Hepatocyte (in vitro differentiated cells): ENCODE measurements at regions not wholly inside any gene's neighbourhood (a gene's known extent, or its start where the extent isn't known, plus 50 kb on each side); places are given as distances from the start of the nearest gene placed in this dataset.

Experiments used
- DNase-seq: peaks from one replicate; pipeline ENCODE4 v3.0.0-alpha.2; 2016; ENCODE audit warnings: low spot score
- H2AFZ ChIP-seq: fragments of 200-600 bp; sonication (generic); 2 replicates; pipeline ENCODE4 v1.6.0; 2016; ENCODE audit warnings: antibody characterized with exemption, mild to moderate bottlenecking
- H3K27ac ChIP-seq: fragments of 200-600 bp; sonication (generic); 2 replicates; pipeline ENCODE4 v1.5.1; 2016; ENCODE audit warnings: mild to moderate bottlenecking
- H3K27me3 ChIP-seq: fragments of 200-600 bp; sonication (generic); 2 replicates; pipeline ENCODE4 v1.6.1; 2016
- H3K36me3 ChIP-seq: fragments of 200-600 bp; sonication (generic); replicated peaks from 2 replicates; pipeline ENCODE4 v1.5.1; 2016; ENCODE audit warnings: low read depth; ENCODE audit not compliant: insufficient read depth
- H3K4me1 ChIP-seq: fragments of 200-600 bp; sonication (generic); 2 replicates; pipeline ENCODE4 v1.5.1; 2016; ENCODE audit warnings: mild to moderate bottlenecking, moderate library complexity; ENCODE audit not compliant: insufficient read depth
- H3K4me2 ChIP-seq: fragments of 200-600 bp; sonication (generic); 2 replicates; pipeline ENCODE4 v1.6.0; 2016
- H3K4me3 ChIP-seq: fragments of 200-600 bp; sonication (generic); 2 replicates; pipeline ENCODE4 v1.5.1; 2016; ENCODE audit warnings: mild to moderate bottlenecking
- H3K79me2 ChIP-seq: fragments of 200-600 bp; sonication (generic); 2 replicates; pipeline ENCODE4 v1.6.0; 2017; ENCODE audit warnings: mild to moderate bottlenecking
- H3K9me2 ChIP-seq: fragments of 200-600 bp; sonication (generic); replicated peaks from 2 replicates; pipeline ENCODE4 v1.6.0; 2017; ENCODE audit warnings: mild to moderate bottlenecking; ENCODE audit not compliant: insufficient read depth
- H3K9me3 ChIP-seq: fragments of 200-600 bp; sonication (generic); 2 replicates; pipeline ENCODE4 v1.5.1; 2016; ENCODE audit warnings: low read depth, mild to moderate bottlenecking
- H4K20me1 ChIP-seq: fragments of 200-600 bp; sonication (generic); 2 replicates; pipeline ENCODE4 v1.6.0; 2016; ENCODE audit warnings: mild to moderate bottlenecking; ENCODE audit not compliant: insufficient read depth, poor library complexity, severe bottlenecking
- EZH2 ChIP-seq: fragments of 200-600 bp; sonication (generic); IDR thresholded peaks from 2 replicates; pipeline ENCODE4 v1.6.1; 2016; ENCODE audit warnings: antibody characterized with exemption, mild to moderate bottlenecking, borderline replicate concordance
- EZH2phosphoT487 ChIP-seq: fragments of 200-600 bp; sonication (generic); IDR thresholded peaks from one replicate; pipeline ENCODE4 v1.6.1; 2018; ENCODE audit warnings: antibody characterized with exemption, mild to moderate bottlenecking, low read depth, moderate library complexity; ENCODE audit not compliant: unreplicated experiment, severe bottlenecking
- WGBS: methylation state at CpG from one replicate; pipeline ENCODE4 v1.1.6; 2016; ENCODE audit warnings: low lambda C conversion rate; ENCODE audit errors: missing lambda C conversion rate; 5-methylcytosine and 5-hydroxymethylcytosine counted together
- TF ChIP-seq, protein P1 (sequence below): fragments of 200-600 bp; sonication (generic); IDR thresholded peaks from 2 replicates; pipeline ENCODE4 v1.5.1; 2016; ENCODE audit warnings: antibody characterized with exemption, mild to moderate bottlenecking; ENCODE audit not compliant: poor library complexity

DNA sequence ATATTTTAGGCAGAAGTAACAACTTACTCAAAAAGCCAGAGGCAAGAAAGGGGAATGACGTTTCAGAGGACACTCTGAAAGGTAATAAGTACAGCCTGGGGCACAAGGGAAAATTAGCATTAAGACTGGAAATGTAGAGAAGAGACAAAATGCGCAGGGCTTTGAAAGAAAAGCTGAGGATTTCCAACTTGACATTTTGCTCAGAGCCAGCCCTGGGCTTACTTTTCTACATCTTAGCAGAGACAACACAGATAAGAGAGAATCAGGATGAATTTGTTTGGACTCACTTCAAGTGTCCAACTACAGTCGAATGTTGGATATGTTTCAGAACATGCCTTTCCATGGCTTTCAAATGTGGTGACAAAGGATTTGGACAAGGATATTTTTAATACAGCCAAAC is 808.9 kb upstream of the LUZP2 start:
- H3K27me3 ChIP-seq = no peaks in the 10 kb centered on the region
- no peaks in the 10 kb centered on the region for H3K4me1 ChIP-seq
- H2AFZ ChIP-seq = no peak overlapping the region
- no peaks in the 10 kb centered on the region for H3K79me2 ChIP-seq
- no peak overlapping the region for H3K27ac ChIP-seq
- no peak overlapping the region for H3K4me2 ChIP-seq
- no peaks in the 10 kb centered on the region for H3K36me3 ChIP-seq
- no peak overlapping the region for H3K4me3 ChIP-seq
- TF ChIP-seq, protein P1, sequence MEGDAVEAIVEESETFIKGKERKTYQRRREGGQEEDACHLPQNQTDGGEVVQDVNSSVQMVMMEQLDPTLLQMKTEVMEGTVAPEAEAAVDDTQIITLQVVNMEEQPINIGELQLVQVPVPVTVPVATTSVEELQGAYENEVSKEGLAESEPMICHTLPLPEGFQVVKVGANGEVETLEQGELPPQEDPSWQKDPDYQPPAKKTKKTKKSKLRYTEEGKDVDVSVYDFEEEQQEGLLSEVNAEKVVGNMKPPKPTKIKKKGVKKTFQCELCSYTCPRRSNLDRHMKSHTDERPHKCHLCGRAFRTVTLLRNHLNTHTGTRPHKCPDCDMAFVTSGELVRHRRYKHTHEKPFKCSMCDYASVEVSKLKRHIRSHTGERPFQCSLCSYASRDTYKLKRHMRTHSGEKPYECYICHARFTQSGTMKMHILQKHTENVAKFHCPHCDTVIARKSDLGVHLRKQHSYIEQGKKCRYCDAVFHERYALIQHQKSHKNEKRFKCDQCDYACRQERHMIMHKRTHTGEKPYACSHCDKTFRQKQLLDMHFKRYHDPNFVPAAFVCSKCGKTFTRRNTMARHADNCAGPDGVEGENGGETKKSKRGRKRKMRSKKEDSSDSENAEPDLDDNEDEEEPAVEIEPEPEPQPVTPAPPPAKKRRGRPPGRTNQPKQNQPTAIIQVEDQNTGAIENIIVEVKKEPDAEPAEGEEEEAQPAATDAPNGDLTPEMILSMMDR = no peak
- no peak for TF ChIP-seq EZH2
- TF ChIP-seq EZH2phosphoT487 = no peak
- no peaks in the 10 kb centered on the region for H4K20me1 ChIP-seq
- no peak for DNase-seq
- WGBS = 69% methylated on average over 3 of the region's 3 CpGs
- H3K9me2 ChIP-seq = no peaks in the 10 kb centered on the region
- H3K9me3 ChIP-seq = no peaks in the 10 kb centered on the region

DNA sequence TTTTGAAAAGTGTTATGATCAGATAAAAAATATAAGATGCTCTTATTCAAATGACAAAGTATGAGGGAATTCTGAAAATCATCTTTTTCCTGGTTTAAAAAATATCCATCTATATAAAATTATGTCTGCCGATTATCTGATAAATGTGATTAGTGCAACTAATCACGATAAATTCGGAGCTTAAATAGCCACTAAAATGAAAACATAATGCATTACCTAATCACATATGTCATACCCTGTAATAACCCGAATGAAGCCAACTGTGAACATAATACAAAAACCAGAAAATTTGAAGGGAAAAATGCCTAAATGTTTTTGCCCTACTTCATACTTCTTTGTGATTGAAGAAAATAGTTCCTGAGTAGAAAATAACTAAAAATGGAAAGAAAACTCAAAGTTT is 808.4 kb upstream of the LUZP2 start:
- H3K79me2 ChIP-seq = no peaks in the 10 kb centered on the region

DNA sequence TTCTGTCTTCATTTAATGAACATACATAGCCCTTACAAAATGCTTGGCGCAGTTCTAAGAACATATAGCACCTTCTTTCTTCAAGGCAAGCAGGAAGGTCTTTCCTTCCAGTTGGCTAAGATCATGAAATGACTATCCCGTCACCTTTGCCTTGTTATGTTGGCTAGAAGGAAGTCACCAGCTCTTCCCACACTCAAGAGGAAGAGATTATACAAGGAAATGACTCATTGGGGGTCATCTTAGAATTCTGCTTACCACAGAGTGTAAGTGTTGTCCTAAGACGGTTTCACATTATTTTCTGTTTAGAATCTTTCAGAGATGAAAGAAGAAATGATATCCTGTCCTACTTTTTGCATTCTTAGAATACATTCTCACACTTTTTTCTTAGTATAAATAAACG is 808.0 kb upstream of the LUZP2 start:
- Histone ChIP-seq H3K9me3 (no peaks in the 10 kb centered on the region), H2AFZ (no peak overlapping the region), H3K4me1 (no peaks in the 10 kb centered on the region), H3K27ac (no peak overlapping the region), H3K4me2 (no peak overlapping the region), H3K36me3 (no peaks in the 10 kb centered on the region), H4K20me1 (no peaks in the 10 kb centered on the region), H3K79me2 (no peaks in the 10 kb centered on the region), H3K9me2 (no peaks in the 10 kb centered on the region), H3K4me3 (no peak overlapping the region), H3K27me3 (no peaks in the 10 kb centered on the region)
- WGBS = 83% methylated on average over 4 of the region's 4 CpGs
- TF ChIP-seq EZH2phosphoT487 = no peak
- TF ChIP-seq, protein P1 = no peak
- TF ChIP-seq EZH2 = no peak
- no peak for DNase-seq

More for the DNA sequence above, 808.4 kb upstream of the LUZP2 start:
- H2AFZ ChIP-seq = no peak overlapping the region
- no peak for DNase-seq
- 93% methylated on average over 4 of the region's 4 CpGs for WGBS
- H3K9me3 ChIP-seq = no peaks in the 10 kb centered on the region
- no peaks in the 10 kb centered on the region for H3K4me1 ChIP-seq
- no peak overlapping the region for H3K4me2 ChIP-seq
- H3K27me3 ChIP-seq = no peaks in the 10 kb centered on the region
- no peak overlapping the region for H3K4me3 ChIP-seq
- H3K27ac ChIP-seq = no peak overlapping the region
- TF ChIP-seq EZH2 (no peak), EZH2phosphoT487 (no peak)
- TF ChIP-seq, protein P1 = no peak
- H4K20me1 ChIP-seq = no peaks in the 10 kb centered on the region
- no peaks in the 10 kb centered on the region for H3K9me2 ChIP-seq
- no peaks in the 10 kb centered on the region for H3K36me3 ChIP-seq
